ENCODE measurements at regions not wholly inside any gene's neighbourhood (a gene's known extent, or its start where the extent isn't known, plus 50 kb on each side); places are given as distances from the start of the nearest gene placed in this dataset.
"Not testable (repeated sequence)": the region's sequence is repeated elsewhere in the genome, so short reads cannot be mapped to it uniquely, and the experiment has no call there.

DNA sequence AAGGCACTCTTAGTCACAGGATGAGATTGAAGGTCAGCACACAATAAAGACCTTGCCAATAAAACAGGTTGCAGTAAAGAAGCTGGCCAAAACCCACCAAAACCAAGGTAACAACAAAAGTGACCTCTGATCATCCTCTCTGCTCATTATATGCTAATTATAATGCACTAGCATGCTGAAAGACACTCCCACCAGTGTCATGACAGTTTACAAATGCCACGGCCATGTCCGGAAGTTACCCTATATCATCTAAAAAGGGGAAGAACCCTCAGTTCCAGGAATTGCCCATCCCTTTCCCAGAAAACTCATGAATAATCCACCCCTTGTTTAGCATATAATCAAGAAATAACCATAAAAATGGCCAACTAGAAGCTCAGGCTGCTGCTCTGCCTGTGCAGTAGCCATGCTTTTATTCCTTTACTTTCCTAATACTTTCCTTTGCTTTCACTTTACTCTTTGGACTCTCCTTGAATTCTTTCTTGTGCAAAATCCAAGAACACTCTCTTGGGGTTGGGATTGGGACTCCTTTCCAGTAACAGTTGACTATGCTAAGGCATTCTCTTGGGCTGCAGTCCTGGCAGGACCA is 527.3 kb upstream of the MAP3K7 start:
- no peak for DNase-seq (ENCODE audit: low spot score)

DNA sequence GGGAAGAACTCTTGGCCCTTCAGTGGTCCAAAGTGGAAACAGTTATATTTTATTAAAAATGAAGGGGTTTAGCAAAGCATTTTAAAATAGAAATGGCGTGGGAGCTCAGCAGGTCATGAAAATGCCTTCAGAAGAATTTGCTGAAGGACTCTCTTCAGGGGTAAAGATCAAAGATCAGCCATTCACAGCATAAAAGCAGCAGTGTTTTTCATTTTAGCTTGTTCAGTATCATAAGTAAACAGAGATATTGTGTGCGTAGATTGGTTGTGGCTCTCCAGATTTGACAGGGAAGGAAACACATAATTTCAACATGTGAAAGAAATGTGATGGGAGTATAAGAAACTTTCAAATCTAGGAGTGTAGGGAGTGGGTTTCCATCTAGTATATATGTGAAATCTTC is 519.2 kb upstream of the MAP3K7 start:
- no peak for DNase-seq (ENCODE audit: low spot score)

DNA sequence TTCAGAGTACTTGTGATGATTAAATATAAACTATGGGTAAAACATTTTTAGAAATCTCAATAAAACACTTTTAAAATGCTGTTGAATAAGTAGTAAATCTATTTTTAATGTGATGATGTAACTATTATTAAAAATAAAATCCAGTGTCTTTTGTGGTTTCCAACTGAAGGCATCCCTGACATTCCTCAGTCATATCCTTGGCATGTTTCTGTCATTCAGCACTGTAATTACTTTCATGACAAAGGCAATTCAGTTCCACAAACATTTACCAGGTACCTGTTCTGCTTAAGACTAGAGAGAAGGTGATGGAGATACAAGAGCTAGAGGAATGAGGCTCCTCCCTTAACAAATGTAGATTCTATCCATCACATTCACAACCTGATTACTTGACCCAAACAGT is 518.7 kb upstream of the MAP3K7 start:
- DNase-seq (ENCODE audit: low spot score), result no peak

DNA sequence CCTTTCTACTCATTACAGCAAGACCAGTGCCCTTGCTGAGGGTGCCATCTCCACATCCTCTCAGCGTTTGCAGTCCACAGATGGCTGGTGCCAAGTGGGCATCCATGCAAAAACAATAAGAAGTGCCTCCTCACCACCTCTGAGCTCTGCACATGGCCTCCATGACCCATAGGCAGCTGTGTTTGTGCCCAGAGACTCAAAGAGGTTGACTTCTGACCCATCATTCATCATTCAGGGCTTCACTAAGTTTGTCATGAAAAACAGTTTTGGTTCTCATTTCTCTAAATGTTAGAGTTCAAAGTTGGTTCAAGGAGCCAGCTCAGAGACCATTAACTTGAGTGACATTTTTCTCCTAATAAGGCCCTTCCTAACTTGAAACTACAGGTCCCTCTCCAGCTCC is 512.6 kb upstream of the MAP3K7 start:
- no peak for DNase-seq (ENCODE audit: low spot score)

DNA sequence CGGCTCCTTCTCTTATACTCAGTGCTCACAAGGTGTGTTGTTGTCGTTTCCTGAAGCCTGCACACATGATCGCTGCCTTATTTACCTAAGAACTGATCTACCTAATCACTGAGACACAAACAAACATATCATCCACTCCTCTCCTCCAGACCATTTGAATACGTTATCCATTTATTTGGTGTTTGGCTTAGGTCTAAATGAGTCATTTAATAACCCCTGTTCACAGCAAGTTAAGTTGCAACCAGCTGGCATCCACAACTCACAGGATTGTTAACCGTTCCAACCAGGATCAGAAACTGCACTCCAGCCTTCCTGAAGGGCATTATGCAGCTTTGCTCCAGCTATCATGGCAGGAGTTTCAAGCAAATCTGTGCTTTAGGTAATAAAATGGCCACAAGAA is 511.1 kb upstream of the MAP3K7 start:
- DNase-seq (ENCODE audit: low spot score), result no peak

DNA sequence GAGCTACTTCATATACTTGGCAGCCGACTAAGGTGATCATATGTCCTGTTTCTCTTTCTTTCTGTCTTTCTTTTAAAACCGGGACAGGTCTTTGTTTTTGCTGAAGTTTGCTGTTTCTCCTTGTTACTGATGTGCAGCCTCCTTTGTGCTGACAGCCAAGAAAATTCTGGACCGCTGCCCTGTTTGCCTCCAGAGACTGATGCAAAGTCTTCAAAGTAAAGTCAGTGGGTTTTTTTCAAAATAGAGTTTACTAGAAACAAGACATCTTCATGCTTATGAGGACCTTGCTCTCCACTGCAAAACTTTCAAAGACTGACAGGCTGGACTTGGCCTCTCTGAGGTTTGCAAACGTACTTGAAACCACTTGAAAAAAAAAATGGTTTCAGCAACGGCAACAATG is 510.5 kb upstream of the MAP3K7 start:
- DNase-seq (ENCODE audit: low spot score), result no peak

DNA sequence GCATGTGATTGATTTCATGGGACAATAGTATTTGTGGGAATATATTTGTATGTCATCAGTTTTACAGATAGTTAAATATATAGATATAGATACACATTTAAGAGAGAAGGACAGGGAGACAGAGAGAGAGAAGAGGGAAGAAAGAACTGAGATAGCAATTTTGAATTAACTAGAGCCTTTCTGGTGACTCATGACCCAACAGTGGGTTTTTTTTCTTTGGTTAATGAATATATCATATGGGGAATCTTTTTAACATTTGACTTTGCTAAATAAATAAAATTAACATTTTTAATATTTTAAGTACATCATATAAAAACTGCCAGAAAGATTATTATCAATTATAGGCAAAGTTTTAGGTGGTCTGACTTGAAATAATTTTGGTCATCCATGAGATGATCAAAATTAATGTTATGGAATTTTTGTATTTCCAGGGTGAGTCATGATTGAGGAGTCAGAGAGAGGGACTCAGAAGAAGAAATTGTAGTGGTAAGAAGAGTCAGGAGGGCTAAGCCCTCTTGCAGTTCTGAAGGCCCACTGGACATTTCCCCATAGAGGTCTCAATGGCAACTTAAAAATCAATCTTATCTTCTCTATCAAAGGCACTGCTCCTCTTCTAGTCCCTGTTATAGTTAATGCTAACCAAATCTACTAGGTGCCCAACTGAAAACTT is 508.1 kb upstream of the MAP3K7 start:
- no peak for DNase-seq (ENCODE audit: low spot score)

DNA sequence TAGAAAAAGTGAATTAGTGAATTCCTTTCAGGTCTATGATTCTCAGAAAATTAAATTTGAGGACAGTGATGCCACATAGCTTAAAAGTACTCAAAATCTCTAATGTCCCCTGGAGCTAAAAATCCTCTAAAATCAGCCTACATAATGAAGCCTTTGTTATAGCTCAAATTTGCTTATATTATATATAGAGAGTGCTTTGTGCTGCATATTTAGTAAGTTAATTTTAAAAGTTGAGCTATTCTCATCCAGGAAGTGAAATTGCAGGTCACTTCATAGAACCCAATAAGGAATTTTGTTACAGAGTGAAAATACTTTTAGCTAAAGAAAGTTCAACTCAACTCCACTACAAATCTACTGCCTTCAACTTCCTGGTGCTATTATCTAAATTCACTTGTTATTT is 507.5 kb upstream of the MAP3K7 start:
- DNase-seq (ENCODE audit: low spot score), result no peak

DNA sequence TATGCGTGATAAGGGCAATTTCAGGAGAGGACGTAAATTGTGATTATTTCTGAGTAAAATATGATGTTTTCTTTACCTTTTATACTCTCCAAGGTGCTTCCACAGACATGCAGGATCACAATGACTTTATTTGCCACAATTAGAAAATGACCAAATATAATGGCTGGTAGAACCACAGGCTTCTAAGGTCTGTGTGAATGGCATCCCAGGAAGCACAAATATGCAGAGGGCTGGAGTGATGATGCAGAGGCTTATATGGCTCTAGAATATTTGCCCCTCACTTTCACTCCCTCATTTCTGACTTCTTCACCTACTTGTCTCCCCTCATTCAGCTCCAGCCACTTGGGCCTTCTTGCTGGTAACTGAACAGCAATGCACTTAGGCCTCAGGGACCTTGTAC is 502.1 kb upstream of the MAP3K7 start:
- no peak for DNase-seq (ENCODE audit: low spot score)

DNA sequence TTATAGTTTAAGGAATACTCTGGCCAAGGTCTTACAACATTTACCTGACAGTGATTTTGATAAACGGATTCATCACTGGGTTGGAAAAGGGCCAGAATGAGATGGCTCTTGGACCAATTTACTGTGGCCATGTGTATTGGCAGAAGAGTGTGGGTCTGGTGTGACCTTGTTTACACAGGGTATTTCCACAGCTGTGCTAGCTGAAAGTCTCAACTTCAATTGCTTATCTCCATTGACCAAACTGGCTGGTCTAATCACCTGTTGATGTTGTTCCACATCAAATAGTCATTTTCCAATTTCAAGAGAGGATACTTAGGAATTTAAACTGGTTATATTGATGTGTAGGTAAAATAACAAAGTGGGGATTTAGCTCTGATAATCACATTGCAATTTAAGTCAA is 501.6 kb upstream of the MAP3K7 start:
- no peak for DNase-seq (ENCODE audit: low spot score)

DNA sequence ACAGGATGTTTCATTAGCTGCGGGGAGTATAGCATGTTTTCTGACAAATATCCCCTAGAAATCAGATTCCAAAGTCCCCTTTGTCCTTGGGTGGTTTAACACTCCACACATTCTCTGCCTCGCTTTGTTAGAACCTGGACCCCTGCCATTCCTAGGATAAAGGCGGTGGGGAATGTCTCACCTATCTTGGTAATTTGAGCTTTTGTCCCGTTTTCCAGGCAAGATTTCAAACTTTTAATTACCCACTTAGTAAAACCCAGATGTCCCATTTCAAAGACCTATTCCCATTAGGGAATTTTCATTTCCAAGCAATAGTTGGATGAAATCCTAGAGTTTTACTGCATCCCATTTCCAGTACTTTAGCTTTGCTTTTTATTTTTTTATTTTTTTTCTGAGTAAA is 501.0 kb upstream of the MAP3K7 start:
- DNase-seq (ENCODE audit: low spot score), result no peak

DNA sequence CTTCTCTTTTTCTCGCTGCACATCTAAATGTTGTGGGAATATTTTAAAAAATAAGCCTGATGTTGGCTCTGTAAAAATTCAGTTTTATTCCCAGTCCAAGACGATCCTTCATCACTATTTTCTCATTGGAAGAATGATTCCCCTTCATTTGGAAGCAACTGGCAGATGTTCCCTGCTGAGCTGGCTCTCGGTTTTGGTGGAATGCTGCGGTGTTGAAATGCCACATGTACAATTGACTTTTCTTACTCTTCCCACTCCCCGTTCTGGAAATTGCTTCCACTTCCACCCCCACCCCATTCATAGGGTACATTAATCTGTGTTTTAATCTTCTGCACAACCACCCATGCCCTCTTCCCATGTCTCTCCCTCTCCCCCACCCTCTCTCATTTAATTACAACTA is 496.3 kb upstream of the MAP3K7 start:
- DNase-seq (ENCODE audit: low spot score), result no peak

DNA sequence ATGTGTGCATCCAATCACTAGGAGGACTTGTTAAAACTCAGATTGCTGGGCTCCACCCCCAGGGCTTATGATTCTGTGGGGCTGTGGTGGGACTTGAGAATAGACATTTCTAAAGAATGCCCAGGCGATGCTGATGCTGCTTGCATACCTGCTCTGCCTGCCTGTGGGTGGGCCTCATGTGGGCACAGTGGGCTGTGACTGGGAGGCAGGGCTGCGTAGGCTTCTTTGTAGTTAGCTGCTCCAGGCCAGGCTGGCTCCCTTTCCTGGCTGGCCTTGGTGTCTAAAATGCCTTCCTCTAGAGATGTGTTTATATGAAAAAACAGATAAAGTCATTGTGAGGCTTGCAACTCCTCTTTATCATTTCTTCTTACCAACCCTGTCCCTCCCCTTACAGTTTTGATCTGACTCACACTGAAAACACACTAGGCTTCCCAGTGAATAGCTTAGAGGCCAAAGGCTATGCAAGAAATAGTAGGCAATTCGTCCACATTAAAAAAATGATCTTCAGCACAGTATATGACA is 495.5 kb upstream of the MAP3K7 start:
- DNase-seq (ENCODE audit: low spot score), result no peak

DNA sequence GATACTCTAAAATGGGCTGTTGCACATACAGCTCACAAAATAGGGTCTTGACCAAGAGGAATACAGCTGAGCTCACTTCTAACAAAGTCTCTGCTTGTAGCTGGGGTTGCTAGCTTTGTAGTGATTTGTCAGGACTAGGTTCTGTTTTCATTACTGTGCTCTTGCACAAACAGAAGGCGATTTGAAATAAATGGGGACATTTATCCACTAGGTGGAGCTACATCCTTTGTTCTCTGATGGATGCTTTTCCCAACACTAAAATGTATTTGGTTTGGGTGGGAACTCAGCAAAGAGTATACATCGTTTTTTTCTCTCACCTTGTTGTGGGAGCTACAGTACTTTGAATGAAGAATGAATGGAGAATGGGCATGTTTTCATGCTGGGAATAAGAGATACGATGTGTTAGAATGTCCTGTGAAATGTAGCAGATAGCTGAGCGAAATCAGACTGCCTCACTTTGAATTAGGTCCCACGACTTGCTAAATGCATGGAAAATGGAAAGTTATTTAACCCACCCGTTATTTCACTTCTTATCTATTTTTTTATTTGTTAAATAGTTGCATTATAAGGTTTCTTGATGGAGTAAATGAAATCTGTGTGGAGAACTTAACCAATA is 494.7 kb upstream of the MAP3K7 start:
- DNase-seq (ENCODE audit: low spot score), result peak; percentile 6

DNA sequence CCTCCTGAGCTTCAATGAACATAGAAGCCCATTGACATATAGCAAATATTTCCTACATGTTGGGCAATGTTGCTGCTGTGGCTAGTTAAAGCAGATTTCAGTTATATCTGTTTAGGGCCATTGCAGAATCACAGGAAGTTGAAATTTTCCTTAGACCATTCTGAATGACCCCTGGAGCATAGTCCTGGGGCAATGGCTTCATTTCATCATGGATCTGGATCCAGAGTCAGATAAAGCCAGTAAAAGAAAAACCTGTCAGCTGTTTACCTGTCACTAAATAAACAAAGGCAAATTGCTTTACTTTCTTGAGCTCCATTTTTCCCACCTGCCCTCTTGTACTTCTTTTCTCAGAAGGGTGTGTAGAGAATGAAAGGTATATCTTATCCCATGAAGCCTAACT is 494.0 kb upstream of the MAP3K7 start:
- no peak for DNase-seq (ENCODE audit: low spot score)

DNA sequence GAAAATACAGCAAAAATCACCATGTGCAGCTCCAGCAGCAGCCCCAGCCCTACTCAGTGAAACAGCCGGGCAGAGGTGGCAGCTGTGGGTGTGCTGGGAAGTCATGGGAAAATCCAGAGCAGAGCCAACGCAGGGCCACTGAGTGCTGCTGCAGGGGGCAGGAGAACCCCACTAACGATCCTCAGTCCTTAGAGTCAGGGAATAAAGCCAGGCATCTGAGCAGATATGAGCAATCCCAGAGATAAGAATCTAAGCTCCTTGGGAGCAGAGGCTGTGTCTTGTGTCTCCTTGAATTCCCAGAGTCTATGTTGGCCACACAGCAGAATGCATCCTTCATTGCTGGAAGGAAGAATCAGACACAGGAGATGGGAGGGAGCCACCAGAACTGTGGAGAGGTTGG is 493.1 kb upstream of the MAP3K7 start:
- DNase-seq (ENCODE audit: low spot score), result no peak

DNA sequence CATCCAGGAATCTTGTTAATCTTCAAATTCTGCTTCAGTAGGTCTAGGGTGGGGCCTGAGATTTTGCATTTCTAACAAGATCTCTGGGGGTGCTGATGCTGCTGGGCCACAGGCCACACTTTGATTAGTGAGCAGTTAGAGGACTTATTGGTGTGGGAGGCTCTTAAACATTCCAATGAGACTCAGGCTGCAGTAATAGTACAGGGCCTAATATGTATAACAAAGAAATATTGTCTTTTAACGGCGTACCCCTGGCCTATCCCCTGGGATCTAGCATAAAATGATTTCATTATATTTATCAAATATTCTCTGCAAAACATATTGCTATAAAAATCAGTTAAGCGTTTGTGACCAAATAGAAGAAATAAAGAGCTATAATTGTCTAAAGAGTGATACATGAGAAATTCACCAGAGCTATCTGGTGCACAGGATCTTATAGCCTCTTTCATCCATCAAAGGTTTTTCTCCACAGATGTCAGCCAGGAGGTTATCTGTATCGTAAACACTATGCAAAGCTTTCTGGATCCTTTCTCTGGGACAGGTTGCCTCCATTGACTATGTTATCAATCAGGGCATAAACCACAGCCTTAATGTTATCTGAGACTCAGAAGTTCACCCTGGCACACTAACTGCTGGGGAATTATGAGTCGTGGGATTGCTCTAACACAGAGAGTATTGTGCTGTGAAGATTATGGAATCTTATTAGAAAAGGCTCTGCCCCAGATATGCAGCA is 488.5 kb upstream of the MAP3K7 start:
- no peak for DNase-seq (ENCODE audit: low spot score)

DNA sequence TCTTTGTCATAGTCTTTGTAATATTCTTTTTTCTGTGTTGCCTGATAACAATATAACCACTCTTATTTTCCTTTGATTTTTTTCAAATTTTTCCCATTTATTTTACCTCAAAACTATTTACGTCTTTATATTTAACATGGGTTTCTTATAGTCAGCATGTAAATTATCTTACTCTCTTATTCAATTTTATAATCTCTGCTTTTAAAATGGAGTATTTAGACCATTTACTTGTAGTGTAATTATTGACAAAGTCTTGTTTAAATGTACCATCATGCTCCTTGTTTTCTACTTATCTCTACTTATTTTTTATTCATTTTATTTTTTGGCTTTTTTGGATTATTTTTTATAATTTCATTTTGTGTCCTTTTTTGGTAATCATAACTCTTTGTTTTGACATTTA is 476.5 kb upstream of the MAP3K7 start:
- no peak for DNase-seq (ENCODE audit: low spot score)

DNA sequence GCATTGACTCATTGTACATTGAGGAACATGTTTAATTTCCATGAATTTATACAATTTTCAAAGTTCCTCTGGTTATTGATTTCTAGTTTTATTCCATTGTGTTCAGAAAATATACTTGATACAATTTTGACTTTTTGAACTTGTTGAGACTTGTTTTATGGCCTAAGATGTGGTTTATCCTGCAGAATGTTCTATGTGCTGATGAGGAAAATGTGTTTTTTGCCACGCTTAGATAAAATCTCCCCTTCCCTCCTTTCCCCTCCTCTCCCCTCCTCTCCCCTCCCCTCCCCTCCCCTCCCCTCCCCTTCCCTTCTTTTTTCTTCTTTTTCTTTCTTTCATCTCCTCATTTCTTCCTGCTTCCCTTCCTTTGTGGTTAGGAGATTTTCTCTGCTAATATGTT is 470.8 kb upstream of the MAP3K7 start:
- DNase-seq (ENCODE audit: low spot score), result no peak

DNA sequence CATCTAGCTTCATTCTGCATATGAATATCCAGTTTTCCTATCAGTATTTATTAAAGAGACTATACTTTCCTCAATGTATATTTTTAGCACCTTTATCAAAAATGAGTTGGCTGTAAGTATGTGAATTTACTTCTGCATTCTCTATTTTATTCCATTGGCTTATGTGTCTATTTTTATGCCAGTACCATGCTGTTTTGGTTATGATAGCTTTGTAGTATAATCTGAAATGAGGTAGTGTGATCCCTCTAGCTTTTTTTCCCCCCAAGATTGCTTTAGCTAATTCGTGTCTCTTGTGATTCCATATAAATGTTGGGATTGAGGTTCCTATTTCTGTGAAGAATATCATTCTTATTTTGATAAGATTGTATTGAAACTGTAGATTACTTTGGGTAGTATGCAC is 469.1 kb upstream of the MAP3K7 start:
- no peak for DNase-seq (ENCODE audit: low spot score)

DNA sequence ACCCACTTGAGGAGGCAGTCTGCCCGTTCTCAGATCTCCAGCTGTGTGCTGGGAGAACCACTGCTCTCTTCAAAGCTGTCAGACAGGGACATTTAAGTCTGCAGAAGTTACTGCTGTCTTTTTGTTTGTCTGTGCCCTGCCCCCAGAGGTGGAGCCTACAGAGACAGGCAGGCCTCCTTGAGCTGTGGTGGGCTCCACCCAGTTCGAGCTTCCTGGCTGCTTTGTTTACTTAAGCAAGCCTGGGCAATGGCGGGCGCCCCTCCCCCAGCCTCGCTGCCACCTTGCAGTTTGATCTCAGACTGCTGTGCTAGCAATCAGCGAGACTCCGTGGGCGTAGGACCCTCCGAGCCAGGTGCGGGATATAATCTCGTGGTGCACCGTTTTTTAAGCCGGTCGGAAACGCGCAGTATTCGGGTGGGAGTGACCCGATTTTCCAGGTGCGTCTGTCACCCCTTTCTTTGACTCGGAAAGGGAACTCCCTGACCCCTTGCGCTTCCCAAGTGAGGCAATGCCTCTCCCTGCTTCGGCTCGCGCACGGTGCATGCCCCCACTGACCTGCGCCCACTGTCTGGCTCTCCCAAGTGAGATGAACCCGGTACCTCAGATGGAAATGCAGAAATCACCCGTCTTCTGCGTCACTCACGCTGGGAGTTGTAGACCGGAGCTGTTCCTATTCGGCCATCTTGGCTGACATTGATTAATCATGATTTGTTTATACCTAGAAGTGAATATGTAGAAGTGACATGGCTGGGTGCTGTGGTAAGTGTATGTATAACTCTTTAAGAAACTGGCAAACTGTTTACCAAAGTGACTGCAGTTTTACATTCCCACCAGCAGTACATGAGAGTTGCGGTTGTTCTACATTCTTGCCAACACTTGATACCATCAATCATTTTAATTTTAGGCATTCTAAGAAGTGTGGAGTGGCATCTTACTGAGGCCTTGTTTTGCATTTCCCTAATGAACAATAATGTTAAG is 465.9 kb upstream of the MAP3K7 start:
- DNase-seq (ENCODE audit: low spot score), result not testable (repeated sequence)

DNA sequence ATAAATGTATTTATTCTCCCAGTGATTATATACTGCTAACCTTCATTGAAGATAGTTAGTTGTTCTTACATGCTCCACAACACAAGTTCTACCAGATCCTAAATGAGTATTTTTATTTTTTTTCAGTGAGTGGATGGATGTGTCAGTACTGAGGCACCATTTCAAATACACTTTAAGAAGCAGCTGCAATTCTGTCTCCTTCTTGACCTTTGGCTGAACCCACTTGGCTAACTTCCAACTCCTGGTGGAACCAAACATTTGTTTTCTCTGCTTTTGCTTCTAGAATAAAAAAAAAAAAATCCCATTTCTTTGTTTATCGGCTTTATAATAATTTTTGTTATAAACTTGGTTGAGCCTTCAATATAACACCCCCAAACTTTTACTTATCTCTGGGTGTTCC is 458.3 kb upstream of the MAP3K7 start:
- no peak for DNase-seq (ENCODE audit: low spot score)

Data from CD4-positive, alpha-beta T cell treated with Interleukin-2 at 100 ng/mL for 4 hours (primary cell).